ENCODE measurements at regions not wholly inside any gene's neighbourhood (a gene's known extent, or its start where the extent isn't known, plus 50 kb on each side); places are given as distances from the start of the nearest gene placed in this dataset.

GRCh38 chr18:40962784-40963183 lies 992.2 kb upstream of the PIK3C3 start:
- TF ChIP-seq CTCF (IDR thresholded peaks at IDR 0.05; ENCODE audit: low read depth, low read length), result no peak
- H3K4me3 ChIP-seq (replicated peaks in 1 of 2; ENCODE audit: low read depth in 2 of 2, low read length in 2 of 2), result no peak overlapping the region
- peak; percentile 12 to 58 for DNase-seq (ENCODE audit: low read depth in 2 of 2)

GRCh38 chr18:40957533-40958070 lies 997.4 kb upstream of the PIK3C3 start:
- H3K4me3 ChIP-seq (replicated peaks in 1 of 2; ENCODE audit: low read depth in 2 of 2, low read length in 2 of 2), result no peak overlapping the region
- TF ChIP-seq CTCF (IDR thresholded peaks at IDR 0.05; ENCODE audit: low read depth, low read length), result no peak
- peak in 1 of 2 donors; percentile 2 for DNase-seq (ENCODE audit: low read depth in 2 of 2)

GRCh38 chr18:40956213-40956612 lies 998.8 kb upstream of the PIK3C3 start:
- DNase-seq (ENCODE audit: low read depth in 2 of 2), result no peak
- TF ChIP-seq CTCF (IDR thresholded peaks at IDR 0.05; ENCODE audit: low read depth, low read length), result no peak
- H3K4me3 ChIP-seq (replicated peaks in 1 of 2; ENCODE audit: low read depth in 2 of 2, low read length in 2 of 2), result no peak overlapping the region

- H3K4me3 ChIP-seq (replicated peaks in 1 of 2; ENCODE audit: low read depth in 2 of 2, low read length in 2 of 2), result no peak overlapping the region
- DNase-seq (ENCODE audit: low read depth in 2 of 2), result no peak
- no peak for TF ChIP-seq CTCF (IDR thresholded peaks at IDR 0.05; ENCODE audit: low read depth, low read length)
These were observed 999.7 kb upstream of the PIK3C3 start for GRCh38 chr18:40955351-40955750.

- no peak overlapping the region for H3K4me3 ChIP-seq (replicated peaks in 1 of 2; ENCODE audit: low read depth in 2 of 2, low read length in 2 of 2)
- TF ChIP-seq CTCF (IDR thresholded peaks at IDR 0.05; ENCODE audit: low read depth, low read length), result no peak
- DNase-seq (ENCODE audit: low read depth in 2 of 2), result no peak
These were observed 1005.7 kb upstream of the PIK3C3 start for GRCh38 chr18:40949114-40949950.

GRCh38 chr18:40944576-40944975 lies 1010.5 kb upstream of the PIK3C3 start:
- no peak for TF ChIP-seq CTCF (IDR thresholded peaks at IDR 0.05; ENCODE audit: low read depth, low read length)
- DNase-seq (ENCODE audit: low read depth in 2 of 2), result no peak
- no peak overlapping the region for H3K4me3 ChIP-seq (replicated peaks in 1 of 2; ENCODE audit: low read depth in 2 of 2, low read length in 2 of 2)
